ENCODE measurements at regions not wholly inside any gene's neighbourhood (a gene's known extent, or its start where the extent isn't known, plus 50 kb on each side); places are given as distances from the start of the nearest gene placed in this dataset.
A peak's percentile ranks its signal among the peaks of the same experiment; 100 is the strongest.

DNA sequence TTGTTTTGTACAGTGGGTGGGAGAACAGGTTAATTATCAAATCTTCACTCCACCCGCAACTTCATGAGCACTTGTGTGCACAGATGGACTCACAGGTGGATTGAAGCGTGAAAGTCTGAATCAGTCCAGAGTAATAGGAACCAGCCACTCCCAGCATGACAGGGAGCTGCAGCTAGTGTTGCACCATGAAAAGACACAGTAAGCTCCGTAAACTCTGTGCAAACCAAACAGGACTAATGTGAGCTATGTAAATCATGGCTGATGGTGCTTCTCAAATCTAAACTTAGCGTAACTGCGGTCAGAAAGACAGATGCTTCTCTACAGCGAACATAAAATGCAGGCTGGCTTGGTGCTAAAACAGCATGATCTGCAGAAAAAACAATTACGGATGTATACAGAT lies 114.4 kb downstream of the CENPF start (continued):
- TF ChIP-seq, protein P1, sequence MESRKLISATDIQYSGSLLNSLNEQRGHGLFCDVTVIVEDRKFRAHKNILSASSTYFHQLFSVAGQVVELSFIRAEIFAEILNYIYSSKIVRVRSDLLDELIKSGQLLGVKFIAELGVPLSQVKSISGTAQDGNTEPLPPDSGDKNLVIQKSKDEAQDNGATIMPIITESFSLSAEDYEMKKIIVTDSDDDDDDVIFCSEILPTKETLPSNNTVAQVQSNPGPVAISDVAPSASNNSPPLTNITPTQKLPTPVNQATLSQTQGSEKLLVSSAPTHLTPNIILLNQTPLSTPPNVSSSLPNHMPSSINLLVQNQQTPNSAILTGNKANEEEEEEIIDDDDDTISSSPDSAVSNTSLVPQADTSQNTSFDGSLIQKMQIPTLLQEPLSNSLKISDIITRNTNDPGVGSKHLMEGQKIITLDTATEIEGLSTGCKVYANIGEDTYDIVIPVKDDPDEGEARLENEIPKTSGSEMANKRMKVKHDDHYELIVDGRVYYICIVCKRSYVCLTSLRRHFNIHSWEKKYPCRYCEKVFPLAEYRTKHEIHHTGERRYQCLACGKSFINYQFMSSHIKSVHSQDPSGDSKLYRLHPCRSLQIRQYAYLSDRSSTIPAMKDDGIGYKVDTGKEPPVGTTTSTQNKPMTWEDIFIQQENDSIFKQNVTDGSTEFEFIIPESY (IDR thresholded peaks at IDR 0.05; ENCODE audit: borderline replicate concordance, low read depth): no peak
- TF ChIP-seq TAF1 (IDR thresholded peaks at IDR 0.05; ENCODE audit: borderline replicate concordance, low read depth, low read length): no peak
- TF ChIP-seq NRF1 (IDR thresholded peaks at IDR 0.05; ENCODE audit: low read depth, low read length): no peak

DNA sequence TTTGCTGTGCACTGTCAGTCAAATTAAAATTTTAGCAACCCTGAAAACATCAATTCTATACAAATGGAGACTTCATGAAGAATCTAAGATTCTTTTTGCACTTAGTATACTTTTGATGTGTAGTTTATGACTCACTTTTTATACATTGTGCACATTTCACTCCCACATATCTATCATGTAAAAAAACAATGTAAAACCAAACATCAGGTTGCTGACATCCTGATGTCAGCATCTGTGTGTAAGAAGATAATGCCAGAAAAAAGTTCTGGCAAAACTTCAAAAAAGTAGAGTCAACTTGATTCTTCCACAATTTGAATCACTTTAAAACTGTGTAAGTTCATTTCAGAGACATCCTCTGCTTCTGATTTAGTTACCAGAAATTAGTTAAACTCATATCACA lies 115.7 kb downstream of the CENPF start:
- no peaks in the 10 kb centered on the region for H3K27me3 ChIP-seq (ENCODE audit: insufficient read depth)
- no peaks in the 10 kb centered on the region for H3K36me3 ChIP-seq (replicated peaks in 1 of 2; ENCODE audit: control insufficient read depth in 1 of 2, insufficient read depth in 2 of 2, low read length in 1 of 2)
- no peak overlapping the region for H3K4me3 ChIP-seq (ENCODE audit: low read depth in 2 of 2, low read length in 1 of 2)
- ChIA-PET POLR2A (no interaction called here), CTCF (interaction anchor here (1.8 kb wide), 1 partner anchor 82 kb away, joined by 4 read pairs; no protein-coding TSS in a partner anchor)
- H4K20me1 ChIP-seq (ENCODE audit: insufficient read depth): no peaks in the 10 kb centered on the region
- H3K79me2 ChIP-seq (ENCODE audit: insufficient read depth): no peaks in the 10 kb centered on the region
- H3K9ac ChIP-seq: no peak overlapping the region
- H3K4me1 ChIP-seq (ENCODE audit: control insufficient read depth in 1 of 2, insufficient read depth in 2 of 2, low read depth in 1 of 2, low read length in 1 of 2): no peaks in the 10 kb centered on the region
- H3K4me2 ChIP-seq: no peak overlapping the region
- DNase-seq: no peak
- no peak overlapping the region for H3K27ac ChIP-seq (ENCODE audit: low read depth in 2 of 2, low read length in 1 of 2)
- no peaks in the 10 kb centered on the region for H3K9me3 ChIP-seq
- TF ChIP-seq NFIC (IDR thresholded peaks at IDR 0.05; ENCODE audit: borderline replicate concordance) (0 out of 2 replicates have a peak, but pooled peaks have one; percentile 3), EP300 (IDR thresholded peaks at IDR 0.05; ENCODE audit: borderline replicate concordance in 1 of 2, low read depth in 1 of 2, low read length in 1 of 2) (no peak)
- no peaks in the 10 kb centered on the region for H3K9me2 ChIP-seq
- no peaks in the 10 kb centered on the region for H3F3A ChIP-seq (replicated peaks; ENCODE audit: insufficient read depth)
- no peak overlapping the region for H2AFZ ChIP-seq (ENCODE audit: low read depth)

DNA sequence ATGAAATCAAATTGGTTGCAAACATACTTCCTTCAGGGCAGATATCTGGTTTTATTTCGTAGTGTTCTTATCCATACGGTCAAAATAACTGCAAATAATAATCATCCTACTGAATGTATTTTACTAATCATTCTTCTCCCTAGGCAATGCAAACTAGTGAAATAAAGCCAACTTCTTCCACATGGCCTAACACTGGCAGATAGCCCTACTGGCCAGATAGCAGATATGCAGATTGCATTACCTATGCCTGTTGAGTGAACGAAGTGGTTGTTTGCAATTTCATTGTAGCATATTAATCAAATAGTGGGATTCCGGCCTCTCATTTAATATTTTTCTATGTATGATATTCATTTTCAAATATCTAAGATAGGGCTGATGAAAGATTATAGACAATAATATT lies 116.2 kb downstream of the CENPF start:
- H3K4me2 ChIP-seq: no peak overlapping the region
- POLR2A ChIA-PET: no interaction called here
- no peaks in the 10 kb centered on the region for H3K9me2 ChIP-seq
- no peaks in the 10 kb centered on the region for H3F3A ChIP-seq (replicated peaks; ENCODE audit: insufficient read depth)
- H3K4me1 ChIP-seq (ENCODE audit: control insufficient read depth in 1 of 2, insufficient read depth in 2 of 2, low read depth in 1 of 2, low read length in 1 of 2): no peaks in the 10 kb centered on the region
- H3K9me3 ChIP-seq: no peaks in the 10 kb centered on the region
- no peaks in the 10 kb centered on the region for H3K79me2 ChIP-seq (ENCODE audit: insufficient read depth)
- no peaks in the 10 kb centered on the region for H3K36me3 ChIP-seq (replicated peaks in 1 of 2; ENCODE audit: control insufficient read depth in 1 of 2, insufficient read depth in 2 of 2, low read length in 1 of 2)
- H3K9ac ChIP-seq: no peak overlapping the region
- no peak for TF ChIP-seq NFIC (IDR thresholded peaks at IDR 0.05; ENCODE audit: borderline replicate concordance)
- peak; percentile 31; the same call in 1 of the 2 replicates for TF ChIP-seq CTCF (IDR thresholded peaks at IDR 0.05)
- no peak overlapping the region for H3K4me3 ChIP-seq (ENCODE audit: low read depth in 2 of 2, low read length in 1 of 2)
- WGBS (ENCODE audit: low lambda C conversion rate): 23% methylated on average over 4 of the region's 4 CpGs
- H3K27me3 ChIP-seq (ENCODE audit: insufficient read depth): no peaks in the 10 kb centered on the region
- CTCF ChIA-PET: interaction anchor here (1.8 kb wide), 1 partner anchor 83 kb away, joined by 4 read pairs; no protein-coding TSS in a partner anchor
- no peak overlapping the region for H2AFZ ChIP-seq (ENCODE audit: low read depth)
- H3K27ac ChIP-seq (ENCODE audit: low read depth in 2 of 2, low read length in 1 of 2): no peak overlapping the region
- no peaks in the 10 kb centered on the region for H4K20me1 ChIP-seq (ENCODE audit: insufficient read depth)
- peak; percentile 13 for DNase-seq

Measured in SK-N-SH (cell line).